Mucosa of rectum (tissue), 2 donors: ENCODE measurements at regions not wholly inside any gene's neighbourhood (a gene's known extent, or its start where the extent isn't known, plus 50 kb on each side); places are given as distances from the start of the nearest gene placed in this dataset.

Source experiments
- H3K27ac ChIP-seq, 2 donors: one replicate each; pipeline ENCODE4 v1.7.0; 2013; ENCODE audit warnings: inconsistent platforms in 2 of 2, low read depth in 2 of 2, low read length in 2 of 2
- H3K27me3 ChIP-seq, 2 donors: one replicate each; pipeline ENCODE4 v1.7.0; 2013; ENCODE audit warnings: low read length in 2 of 2; ENCODE audit not compliant: control insufficient read depth in 2 of 2, insufficient read depth in 2 of 2
- H3K36me3 ChIP-seq, 2 donors: one replicate each; pipeline ENCODE4 v1.7.0; 2013; ENCODE audit warnings: low read length in 2 of 2; ENCODE audit not compliant: control insufficient read depth in 2 of 2, insufficient read depth in 2 of 2
- H3K4me1 ChIP-seq, 2 donors: one replicate each; pipeline ENCODE4 v1.7.0; 2013; ENCODE audit warnings: low read length in 2 of 2, mild to moderate bottlenecking in 1 of 2; ENCODE audit not compliant: control insufficient read depth in 2 of 2, insufficient read depth in 2 of 2
- H3K4me3 ChIP-seq, 2 donors: one replicate each; pipeline ENCODE4 v1.7.0; 2013; ENCODE audit warnings: low read length in 2 of 2
- H3K9ac ChIP-seq, 2 donors: one replicate each; pipeline ENCODE4 v1.7.0; 2013; ENCODE audit warnings: low read length in 2 of 2, low read depth in 1 of 2, mild to moderate bottlenecking in 1 of 2
- H3K9me3 ChIP-seq, 2 donors: one replicate each; pipeline ENCODE4 v1.7.0; 2013; ENCODE audit warnings: low read length in 2 of 2; ENCODE audit not compliant: control insufficient read depth in 2 of 2
- donor health status: healthy.
- donor health status: Normal muscosa, but diverticular disease.

DNA sequence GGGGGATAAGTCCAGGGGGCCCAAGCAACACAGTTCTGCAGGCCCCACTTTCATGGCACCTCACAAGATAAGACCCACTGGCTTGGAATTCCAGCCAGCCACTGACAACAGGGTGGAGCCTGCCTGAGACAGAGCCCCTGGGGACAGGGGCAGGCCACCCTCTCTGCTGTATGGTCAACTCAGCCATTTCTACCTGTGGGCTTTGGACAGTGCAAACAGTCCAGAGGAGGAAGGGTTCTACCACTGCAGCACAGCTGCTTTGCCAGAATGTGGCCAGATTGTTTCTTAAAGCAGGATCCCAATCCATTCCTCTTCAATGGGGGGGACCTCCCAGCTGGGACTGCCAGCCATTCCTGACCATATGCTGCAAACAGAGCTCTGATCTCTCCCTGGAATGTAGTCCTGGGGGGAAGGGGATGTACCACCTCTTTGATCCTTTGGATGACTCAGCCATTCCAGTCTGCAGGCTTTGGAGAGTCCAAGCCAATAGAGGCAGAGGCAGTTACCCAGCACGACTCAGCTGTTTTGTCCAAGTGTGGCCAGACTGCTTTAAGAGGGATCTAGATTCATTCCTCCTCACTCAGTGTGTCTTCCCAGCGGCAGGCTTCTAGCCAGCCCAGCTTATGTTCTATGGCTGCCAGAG, 842.2 kb downstream of the EPHA7 start:
- H3K27me3 ChIP-seq, result no peaks in the 10 kb centered on the region
- H3K36me3 ChIP-seq, result no peaks in the 10 kb centered on the region
- no peak overlapping the region for H3K9ac ChIP-seq
- no peak overlapping the region for H3K27ac ChIP-seq
- H3K4me1 ChIP-seq, result no peaks in the 10 kb centered on the region
- peaks cover 0 to 3% of the 10 kb centered on the region in 2 donors for H3K9me3 ChIP-seq
- H3K4me3 ChIP-seq, result no peak overlapping the region

DNA sequence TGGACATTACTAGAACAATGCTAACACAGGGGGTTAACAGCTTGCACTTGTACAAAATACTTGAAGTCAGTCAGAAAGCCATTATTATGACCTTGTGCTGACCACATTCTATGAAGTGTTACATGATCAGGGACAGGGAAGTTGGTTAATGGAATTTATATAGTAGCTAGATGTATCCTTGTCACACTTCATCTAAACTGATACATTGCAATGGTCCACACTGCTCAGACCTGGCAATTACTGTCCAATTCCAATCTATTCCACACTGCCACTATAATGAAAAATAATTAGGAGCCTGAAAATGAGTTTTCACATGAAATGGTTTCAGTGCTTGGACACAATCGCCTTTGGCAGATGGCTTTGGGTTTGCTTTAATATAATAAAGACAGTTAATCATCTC, 850.8 kb downstream of the EPHA7 start:
- no peak overlapping the region for H3K9ac ChIP-seq
- H3K27ac ChIP-seq, result no peak overlapping the region
- H3K4me3 ChIP-seq, result no peak overlapping the region
- no peaks in the 10 kb centered on the region for H3K4me1 ChIP-seq
- no peaks in the 10 kb centered on the region for H3K36me3 ChIP-seq
- H3K9me3 ChIP-seq, result no peaks in the 10 kb centered on the region
- H3K27me3 ChIP-seq, result no peaks in the 10 kb centered on the region

DNA sequence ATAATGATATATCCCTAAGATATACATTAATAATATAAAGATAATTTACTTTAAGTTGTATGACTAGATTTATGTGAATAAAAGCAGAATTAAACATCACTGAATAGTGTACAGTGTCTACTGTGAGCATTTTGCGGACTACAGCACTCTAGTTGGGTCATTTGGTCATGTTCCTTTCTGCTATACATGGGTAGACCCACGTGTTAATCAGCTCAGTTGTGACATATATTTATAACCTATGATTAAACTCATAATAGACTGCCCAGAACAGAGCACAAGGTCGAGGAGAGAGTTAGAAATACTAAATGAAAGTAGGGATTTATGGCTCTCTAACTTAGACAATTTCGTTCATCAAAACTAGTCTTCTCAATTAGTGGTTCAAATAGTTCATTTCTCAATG, 852.7 kb downstream of the EPHA7 start:
- H3K36me3 ChIP-seq, result no peaks in the 10 kb centered on the region
- no peak overlapping the region for H3K9ac ChIP-seq

DNA sequence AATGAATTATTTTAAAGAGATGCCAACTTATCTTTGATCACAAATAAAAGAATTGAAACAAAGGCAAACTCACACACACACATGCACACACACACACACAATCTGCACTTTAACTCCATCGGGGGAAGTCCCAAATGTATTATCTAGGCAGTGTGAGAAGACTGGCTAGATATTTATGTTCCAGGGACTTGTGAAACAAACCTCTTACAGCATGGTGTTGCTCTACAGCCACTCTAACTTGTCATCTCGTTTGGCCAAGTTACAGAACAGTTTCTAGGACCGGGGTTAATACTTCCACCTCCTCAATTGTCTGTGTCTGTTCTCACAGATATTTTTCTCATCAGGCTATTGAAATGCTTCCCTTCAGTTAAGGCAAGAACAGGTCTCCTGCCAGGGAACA, 855.0 kb downstream of the EPHA7 start:
- H3K27ac ChIP-seq, result no peak overlapping the region
- no peaks in the 10 kb centered on the region for H3K4me1 ChIP-seq
- H3K9ac ChIP-seq, result no peak overlapping the region
- no peaks in the 10 kb centered on the region for H3K27me3 ChIP-seq
- H3K4me3 ChIP-seq, result no peak overlapping the region
- H3K9me3 ChIP-seq, result no peaks in the 10 kb centered on the region
- H3K36me3 ChIP-seq, result no peaks in the 10 kb centered on the region

More for the DNA sequence above, 852.7 kb downstream of the EPHA7 start:
- Histone ChIP-seq H3K27ac (no peak overlapping the region), H3K4me3 (no peak overlapping the region), H3K27me3 (no peaks in the 10 kb centered on the region), H3K9me3 (no peaks in the 10 kb centered on the region), H3K4me1 (no peaks in the 10 kb centered on the region)

DNA sequence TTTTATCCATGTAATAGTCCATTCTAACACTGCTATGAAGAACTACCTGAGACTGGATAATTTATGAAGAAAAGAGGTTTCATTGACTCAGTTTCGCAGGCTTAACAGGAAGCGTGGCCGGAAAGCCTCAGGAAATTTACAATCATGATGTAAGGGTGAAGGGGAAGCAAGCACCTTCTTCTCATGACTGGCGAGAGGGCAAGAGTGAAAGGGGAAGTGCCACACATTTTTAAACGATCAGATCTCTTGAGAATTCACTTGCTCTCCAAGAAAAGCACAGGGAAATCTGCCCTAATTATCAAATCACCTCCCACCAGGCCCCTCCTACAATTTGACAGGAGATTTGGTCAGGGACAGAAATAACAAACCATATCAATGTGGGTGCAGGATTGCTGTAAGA, 859.7 kb downstream of the EPHA7 start:
- Histone ChIP-seq H3K4me1 (no peaks in the 10 kb centered on the region), H3K4me3 (no peak overlapping the region), H3K27me3 (no peaks in the 10 kb centered on the region), H3K36me3 (no peaks in the 10 kb centered on the region), H3K9ac (no peak overlapping the region), H3K9me3 (no peaks in the 10 kb centered on the region), H3K27ac (no peak overlapping the region)

DNA sequence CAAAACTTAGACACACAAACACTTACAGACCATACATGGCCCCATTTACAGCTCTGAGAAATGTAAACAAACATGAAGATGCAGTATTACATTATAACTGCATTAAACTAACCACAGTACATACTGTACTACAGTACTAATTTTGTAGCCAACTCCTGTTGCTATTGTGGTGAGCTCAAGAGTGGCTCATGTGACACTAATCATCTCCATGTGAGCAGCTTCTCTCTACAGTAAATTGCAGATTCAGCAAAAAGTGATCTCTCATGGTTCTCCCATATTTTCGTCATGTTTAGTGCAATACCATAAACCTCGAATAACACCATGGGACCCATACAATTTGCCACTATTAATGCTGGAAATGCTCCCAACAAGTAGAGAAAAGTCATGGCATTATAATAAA, 860.4 kb downstream of the EPHA7 start:
- H3K27ac ChIP-seq, result no peak overlapping the region
- H3K9ac ChIP-seq, result no peak overlapping the region
- no peaks in the 10 kb centered on the region for H3K4me1 ChIP-seq
- H3K4me3 ChIP-seq, result no peak overlapping the region
- H3K9me3 ChIP-seq, result no peaks in the 10 kb centered on the region
- no peaks in the 10 kb centered on the region for H3K27me3 ChIP-seq
- H3K36me3 ChIP-seq, result no peaks in the 10 kb centered on the region

DNA sequence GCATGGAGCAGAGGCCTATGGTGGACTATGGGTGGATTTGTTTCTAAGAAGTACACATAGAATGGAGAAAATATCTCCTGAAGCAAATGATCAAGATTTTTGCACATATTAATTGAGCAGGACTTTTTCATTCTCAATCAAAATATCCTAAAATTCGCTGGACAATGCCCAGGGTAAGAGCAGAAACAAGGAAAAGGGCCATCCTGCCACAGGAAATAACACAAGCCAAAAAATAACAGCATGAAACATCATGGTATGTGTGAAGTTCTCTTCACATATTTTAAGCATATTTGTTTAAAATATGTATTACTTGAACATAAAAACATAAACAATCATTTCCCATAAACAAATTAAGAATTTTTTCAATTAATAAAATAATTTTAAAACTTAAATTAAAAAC, 868.9 kb downstream of the EPHA7 start:
- Histone ChIP-seq H3K36me3 (no peaks in the 10 kb centered on the region), H3K27me3 (no peaks in the 10 kb centered on the region), H3K9me3 (no peaks in the 10 kb centered on the region), H3K27ac (no peak overlapping the region), H3K9ac (no peak overlapping the region), H3K4me3 (no peak overlapping the region), H3K4me1 (no peaks in the 10 kb centered on the region)

DNA sequence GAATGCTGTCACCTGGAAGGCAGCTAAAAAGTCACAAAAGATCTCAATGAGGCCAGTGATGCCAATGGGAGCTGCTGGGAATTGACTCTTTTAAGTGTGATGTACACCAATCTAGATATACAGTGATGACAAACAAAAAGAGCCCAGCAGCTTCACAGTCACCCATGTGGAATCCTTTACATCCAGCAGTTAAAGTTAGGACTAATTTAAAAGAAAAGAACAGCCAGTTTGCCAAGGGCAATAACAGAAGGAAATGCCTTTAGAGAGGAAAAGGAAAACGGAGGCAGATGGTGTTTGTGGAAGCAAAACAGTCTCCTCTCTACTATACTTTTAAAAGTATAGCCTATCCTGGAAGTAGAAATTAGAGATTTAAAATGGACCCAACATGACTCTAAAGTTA, 873.5 kb downstream of the EPHA7 start:
- H3K4me1 ChIP-seq, result no peaks in the 10 kb centered on the region
- no peaks in the 10 kb centered on the region for H3K9me3 ChIP-seq
- no peak overlapping the region for H3K9ac ChIP-seq

DNA sequence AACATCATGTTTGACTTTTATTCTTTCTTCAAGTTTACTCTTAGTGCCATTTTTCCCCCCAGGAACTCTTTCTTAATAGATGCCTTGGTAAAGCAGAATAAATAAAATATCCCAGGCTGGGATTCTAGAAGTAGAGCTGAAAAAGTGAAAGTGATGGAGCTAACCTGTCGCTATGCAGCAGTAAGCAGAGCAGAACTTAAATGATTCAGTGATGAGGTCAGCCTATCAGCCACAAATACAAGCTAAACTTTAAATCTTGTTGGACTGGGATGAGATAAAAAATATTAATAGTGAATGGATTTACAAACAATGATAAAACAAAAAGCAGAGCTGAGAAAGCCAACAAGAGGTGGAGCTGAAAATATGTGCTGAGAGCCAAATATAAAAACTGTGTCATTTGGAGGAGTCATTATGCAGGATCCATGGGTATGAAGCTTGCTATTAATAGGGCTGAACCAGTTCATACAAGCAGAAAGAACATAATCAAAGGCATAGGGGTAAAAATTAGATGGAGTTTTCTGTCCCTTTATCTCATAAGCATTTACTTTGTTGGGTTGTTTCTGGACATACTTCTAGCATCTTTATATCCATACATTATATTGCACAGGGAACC, 877.8 kb downstream of the EPHA7 start:
- Histone ChIP-seq H3K9ac (no peak overlapping the region), H3K9me3 (no peaks in the 10 kb centered on the region), H3K4me3 (no peak overlapping the region), H3K36me3 (no peaks in the 10 kb centered on the region), H3K27ac (no peak overlapping the region), H3K4me1 (no peaks in the 10 kb centered on the region), H3K27me3 (no peaks in the 10 kb centered on the region)

More for the DNA sequence above, 873.5 kb downstream of the EPHA7 start:
- Histone ChIP-seq H3K27me3 (no peaks in the 10 kb centered on the region), H3K4me3 (no peak overlapping the region), H3K36me3 (no peaks in the 10 kb centered on the region), H3K27ac (no peak overlapping the region)

DNA sequence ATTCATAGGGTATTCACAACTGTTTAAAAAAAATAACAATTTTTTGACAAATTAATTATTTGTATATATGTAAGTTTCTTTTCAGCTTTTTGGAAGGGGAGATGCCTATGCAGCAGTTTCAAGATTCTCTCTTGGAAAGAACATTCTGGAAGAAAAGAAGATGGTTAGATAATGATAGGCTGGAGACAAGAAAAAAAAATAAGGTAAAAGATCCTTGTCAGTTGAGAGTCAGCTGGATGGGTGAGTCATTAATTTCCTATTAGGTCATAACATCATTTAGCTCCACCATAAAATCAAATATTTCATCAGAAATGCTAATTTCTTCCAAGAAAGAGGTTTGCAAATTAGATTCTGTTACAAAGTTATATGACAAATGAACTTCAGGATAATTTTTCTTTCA, 880.4 kb downstream of the EPHA7 start:
- no peaks in the 10 kb centered on the region for H3K27me3 ChIP-seq
- H3K9me3 ChIP-seq, result no peaks in the 10 kb centered on the region
- H3K4me3 ChIP-seq, result no peak overlapping the region
- no peak overlapping the region for H3K9ac ChIP-seq
- H3K27ac ChIP-seq, result no peak overlapping the region
- no peaks in the 10 kb centered on the region for H3K4me1 ChIP-seq
- H3K36me3 ChIP-seq, result no peaks in the 10 kb centered on the region
